HG03565 (cell line): ENCODE measurements at regions not wholly inside any gene's neighbourhood (a gene's known extent, or its start where the extent isn't known, plus 50 kb on each side); places are given as distances from the start of the nearest gene placed in this dataset.

ENCODE experiments used
- ATAC-seq: cut with Tn5 transposase; IDR thresholded peaks from one replicate; pipeline ENCODE4 v1.9.1; 2021; ENCODE audit warnings: mild to moderate bottlenecking, moderate library complexity; ENCODE audit not compliant: unreplicated experiment

DNA sequence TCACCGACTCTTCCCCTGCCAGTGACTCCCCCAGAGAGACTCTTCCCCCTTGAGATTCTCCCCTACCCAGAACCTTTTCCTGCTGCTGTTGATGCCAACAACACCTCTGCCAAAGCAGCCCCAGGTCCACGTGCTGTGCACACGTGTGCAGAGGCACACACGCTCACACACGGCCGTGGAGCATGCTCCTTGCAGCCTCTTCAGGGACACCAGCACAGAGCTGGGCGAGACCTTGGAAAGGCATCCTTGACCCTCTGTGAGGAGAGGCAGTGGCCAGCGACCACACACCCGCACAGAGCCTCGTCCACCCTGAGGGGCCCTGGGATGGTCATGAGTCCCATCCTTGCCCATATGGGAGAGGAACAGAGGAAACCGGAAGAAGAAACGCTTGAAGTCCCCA lies 181.9 kb downstream of the RBFOX3 start:
- ATAC-seq, result no peak

DNA sequence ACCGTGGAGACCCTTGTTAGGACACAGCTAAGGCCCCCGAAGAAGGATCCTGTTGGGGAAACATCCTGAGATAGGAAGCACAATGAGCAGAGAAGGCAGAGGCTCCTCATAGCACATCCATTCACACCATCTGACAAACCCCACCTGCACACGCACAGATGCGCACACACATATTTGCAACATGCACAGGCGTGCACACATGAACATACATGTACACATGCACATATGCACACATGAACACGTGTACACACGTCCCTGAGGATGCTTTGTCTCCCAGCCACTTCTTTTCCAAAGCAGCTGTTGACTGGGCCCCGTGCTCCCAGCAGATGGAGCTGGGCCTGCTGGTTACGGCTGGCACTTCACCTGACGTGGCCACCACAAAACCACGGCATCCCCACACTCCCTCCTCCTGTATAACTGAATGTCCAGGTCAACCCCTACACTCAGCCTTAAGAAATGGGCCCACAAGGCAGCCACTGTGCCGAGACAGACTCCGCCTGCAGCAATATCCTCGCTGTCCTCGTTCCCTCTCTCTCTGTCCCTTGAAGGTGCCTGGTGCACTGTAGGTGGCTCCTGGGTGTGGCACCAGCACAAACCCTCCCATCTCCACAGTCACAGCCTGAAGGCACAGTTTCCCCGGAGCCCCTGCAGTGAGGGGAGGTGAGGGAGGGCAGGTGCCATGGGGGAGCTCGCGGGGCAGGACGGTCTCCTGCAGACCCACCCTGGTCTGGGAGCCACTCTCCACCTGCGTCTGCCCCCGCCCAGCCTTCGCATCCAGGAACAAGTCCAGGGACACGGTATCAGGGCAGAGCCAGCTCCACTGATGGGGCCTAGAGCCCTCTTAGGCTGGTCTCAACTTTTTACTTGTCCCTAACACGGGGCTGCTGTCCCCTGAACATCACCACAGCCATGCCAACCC lies 183.0 kb downstream of the RBFOX3 start:
- no peak for ATAC-seq

- no peak for ATAC-seq
Observed at GRCh38 chr17:79425686-79426085, 185.2 kb downstream of the RBFOX3 start.

DNA sequence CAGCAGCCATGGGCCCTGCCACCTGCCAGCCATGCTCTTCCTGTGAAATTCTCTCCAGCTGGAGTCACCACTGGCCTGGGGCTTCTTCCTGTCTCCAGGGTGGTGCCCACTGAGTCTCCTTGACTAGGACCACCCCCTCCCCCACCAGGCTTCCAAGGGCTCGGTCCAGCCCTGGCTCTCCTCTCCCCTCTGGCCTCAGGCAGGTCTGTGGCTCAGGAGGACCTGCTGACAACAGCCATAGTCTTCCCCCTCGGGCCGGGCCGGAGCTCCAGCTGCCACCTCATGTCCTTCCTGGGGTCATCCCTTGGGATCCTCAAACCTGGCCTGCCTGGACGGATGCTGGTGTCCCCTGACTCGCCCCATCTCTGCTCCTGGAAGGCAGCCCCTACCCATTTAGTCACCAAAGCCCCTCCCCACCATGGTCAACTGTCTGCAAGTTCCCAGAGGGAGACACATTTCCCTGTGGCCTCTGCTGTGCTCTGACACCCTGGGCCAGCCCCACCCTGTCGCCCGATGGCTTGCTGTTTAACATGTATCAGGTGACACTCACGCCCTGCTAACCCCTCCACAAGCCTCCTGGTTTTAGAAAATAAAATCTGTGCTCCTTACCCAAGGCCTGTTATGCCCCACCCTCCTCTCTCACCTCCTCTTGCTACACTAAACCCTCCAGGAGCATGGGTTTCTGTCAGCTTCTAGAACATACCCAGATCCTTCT lies 186.2 kb downstream of the RBFOX3 start:
- no peak for ATAC-seq

DNA sequence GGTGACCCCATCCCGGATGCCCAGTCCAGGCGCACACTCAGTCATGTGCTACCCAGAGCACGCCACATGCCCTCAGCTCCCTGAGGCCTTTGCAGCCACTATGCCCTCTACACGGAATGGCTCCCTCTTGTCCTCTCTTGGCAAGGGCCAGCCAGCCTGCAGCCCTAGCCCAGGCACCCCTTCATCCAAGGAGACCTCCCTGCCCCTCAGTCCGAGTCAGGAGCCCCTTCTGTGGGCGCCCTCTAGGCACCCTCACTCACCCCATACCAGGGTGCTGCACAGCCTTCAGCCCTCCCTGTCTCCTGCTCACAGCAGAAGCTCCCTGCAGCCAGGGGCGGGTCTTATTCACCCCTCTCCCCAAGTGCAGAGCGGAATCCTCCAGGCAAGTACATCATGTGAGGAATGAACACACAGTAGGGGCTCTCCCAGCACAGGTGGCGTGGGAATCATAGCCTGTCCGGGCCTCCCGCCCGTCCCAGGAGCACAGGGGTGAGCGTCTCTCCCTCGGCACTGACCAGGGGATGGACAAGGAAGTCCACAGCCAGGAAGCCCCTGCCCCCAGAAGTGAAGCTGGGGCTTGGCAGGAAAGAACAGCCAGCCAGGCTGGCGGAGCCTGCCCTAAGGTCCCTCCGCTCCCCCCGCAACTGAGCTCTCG lies 186.9 kb downstream of the RBFOX3 start:
- ATAC-seq, result no peak

- no peak for ATAC-seq
Observed at GRCh38 chr17:79422236-79422635, 188.6 kb downstream of the RBFOX3 start.

GRCh38 chr17:79420318-79421243 lies 190.3 kb downstream of the RBFOX3 start:
- ATAC-seq, result no peak

- ATAC-seq, result no peak
Observed at GRCh38 chr17:79417476-79417988, 193.3 kb downstream of the RBFOX3 start.

GRCh38 chr17:79415909-79416308 lies 194.9 kb downstream of the RBFOX3 start:
- ATAC-seq, result no peak

GRCh38 chr17:79415365-79415764 lies 195.5 kb downstream of the RBFOX3 start:
- ATAC-seq, result no peak

DNA sequence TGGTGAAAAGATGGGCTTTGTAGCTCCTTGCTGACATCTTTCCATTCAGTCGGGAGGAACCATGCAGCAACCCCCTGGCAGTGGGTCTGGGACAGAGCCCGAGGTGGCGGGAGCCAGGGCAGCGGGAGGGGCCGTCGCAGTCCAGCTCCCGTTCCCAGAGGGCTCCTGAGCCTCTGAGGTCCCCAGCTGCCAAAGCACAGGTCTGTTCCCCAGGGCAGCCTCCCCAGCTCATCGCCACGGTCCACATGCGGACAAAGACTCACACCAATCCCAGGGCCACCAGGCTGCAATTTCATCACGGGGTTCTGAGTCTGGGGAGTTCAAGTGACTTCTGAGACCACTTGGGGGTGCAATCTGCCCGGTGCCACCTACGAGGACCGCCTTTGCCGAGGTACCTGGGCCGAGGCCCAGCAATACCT lies 196.0 kb downstream of the RBFOX3 start:
- ATAC-seq, result no peak

GRCh38 chr17:79414063-79414792 lies 196.6 kb downstream of the RBFOX3 start:
- ATAC-seq, result no peak

DNA sequence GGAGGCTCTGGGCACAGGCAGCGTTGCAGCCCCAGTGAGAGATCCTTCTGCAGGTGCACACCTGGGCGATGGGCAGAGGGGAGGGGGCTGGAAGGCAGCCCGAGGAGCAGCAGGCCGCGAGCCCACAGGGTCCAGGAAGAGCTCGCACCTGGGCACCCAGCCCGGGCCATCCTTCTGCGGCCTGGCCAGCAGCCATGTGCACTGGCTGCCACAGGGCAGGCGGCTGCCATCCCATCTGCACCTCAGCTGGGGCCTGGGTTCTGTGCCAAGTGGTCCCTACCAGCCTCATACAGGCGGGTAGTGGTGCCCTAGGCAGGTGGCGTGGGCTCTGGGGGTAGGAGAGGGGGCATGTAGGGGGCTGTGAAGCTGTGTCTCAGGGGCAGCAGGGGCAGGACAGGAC lies 197.2 kb downstream of the RBFOX3 start:
- no peak for ATAC-seq

DNA sequence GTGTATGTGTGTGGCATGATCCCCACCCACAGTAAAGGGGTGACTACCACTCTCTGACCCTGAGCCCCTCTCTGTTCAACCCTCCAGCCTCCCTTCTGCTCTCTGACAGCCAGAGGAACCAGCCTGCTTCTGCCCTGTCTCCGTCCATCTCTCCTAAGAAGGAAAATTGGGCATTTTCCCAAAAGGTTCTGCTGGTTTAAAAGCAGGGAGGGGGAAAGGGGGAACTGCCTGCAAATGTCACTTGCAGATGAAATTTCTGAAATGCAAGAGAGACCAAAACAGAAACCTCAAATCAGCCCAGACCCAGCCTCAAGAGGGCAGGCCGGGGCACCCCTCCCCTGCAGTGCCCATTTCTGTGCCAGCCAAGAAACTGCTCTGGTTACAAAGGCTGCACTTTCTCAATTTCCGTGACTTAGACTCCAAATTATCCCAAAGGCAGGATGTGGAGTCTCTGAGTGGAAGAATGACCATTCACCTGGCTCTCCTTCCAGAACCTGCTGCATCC lies 197.9 kb downstream of the RBFOX3 start:
- ATAC-seq, result no peak

GRCh38 chr17:79412110-79412509 lies 198.7 kb downstream of the RBFOX3 start:
- no peak for ATAC-seq

- ATAC-seq, result no peak
Observed at GRCh38 chr17:79411419-79411818, 199.4 kb downstream of the RBFOX3 start.

DNA sequence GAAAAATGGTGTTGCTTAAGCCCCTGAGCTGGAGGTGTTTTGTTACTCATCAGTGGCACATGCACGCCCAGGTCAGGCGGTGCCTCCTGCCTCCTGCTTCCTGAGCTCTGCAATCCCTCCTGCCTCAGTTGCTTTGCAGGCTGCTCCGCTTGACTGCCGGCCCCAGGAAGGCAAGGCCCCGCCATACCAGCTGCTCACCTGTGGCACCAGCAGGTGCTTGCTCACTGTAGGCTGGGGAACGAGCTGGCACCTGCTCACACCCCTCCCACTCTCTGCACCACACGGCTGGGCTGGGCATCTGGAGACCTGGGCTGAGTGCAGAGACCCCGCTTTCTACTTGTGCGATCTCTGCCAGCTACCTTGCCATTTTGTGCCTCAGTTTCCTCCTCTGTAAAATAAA lies 200.2 kb downstream of the RBFOX3 start:
- ATAC-seq, result no peak

DNA sequence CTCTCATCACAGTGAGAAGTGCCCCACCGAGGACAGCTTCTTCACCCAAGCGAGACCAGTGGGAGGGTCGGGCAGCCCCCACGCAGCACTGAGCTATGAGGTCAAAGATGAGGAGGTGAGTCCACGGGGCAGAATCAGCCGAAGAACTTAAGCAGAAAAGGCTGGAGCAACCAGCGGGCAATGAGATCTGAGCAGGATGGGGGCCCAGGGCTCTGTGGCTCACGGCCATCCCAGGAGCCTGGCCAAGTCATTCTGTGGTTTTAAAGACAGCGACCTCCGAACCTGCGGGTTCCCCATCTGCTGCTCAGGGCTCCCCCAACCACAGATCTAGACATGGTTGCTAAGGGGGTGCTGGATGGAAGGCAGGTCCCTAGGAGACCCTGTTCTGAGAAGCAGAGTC lies 202.6 kb downstream of the RBFOX3 start:
- ATAC-seq, result no peak

DNA sequence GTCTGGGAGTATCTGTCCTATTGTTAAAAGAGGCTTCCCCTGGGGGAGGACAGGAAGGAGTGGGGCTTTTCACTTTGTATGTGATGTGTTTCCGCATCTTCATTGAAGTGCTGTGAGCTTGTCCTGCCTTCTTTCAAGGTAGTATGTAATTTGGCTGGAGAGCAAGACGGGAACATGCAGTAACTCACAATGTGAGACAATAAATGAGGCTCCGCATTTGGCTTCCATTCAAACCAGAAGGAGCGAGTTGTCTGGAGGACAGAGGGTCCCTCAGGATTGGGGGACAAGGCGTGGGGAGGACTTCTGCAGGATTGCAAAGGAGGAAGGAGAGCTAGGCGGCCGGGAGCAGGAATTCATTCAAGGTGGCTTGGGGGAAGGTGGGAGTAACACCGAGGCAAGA lies 203.5 kb downstream of the RBFOX3 start:
- ATAC-seq, result no peak
